IMR-90 (cell line): ENCODE measurements at regions not wholly inside any gene's neighbourhood (a gene's known extent, or its start where the extent isn't known, plus 50 kb on each side); places are given as distances from the start of the nearest gene placed in this dataset.

ENCODE experiments used
- ATAC-seq: fragments of 200-7000 bp; cut with Tn5 transposase; 2 replicates; pipeline ENCODE4 v1.9.1; 2020; ENCODE audit warnings: low read depth, mild to moderate bottlenecking, moderate library complexity
- BruUV-seq: library from RNA; stranded (reverse); fragments of 400-500 nt; replicated peaks from 2 replicates; lab custom pipeline; 2021; lab: Mats Ljungman, UMichigan
- CTCF ChIA-PET: fragments of 300-600 bp; formaldehyde crosslinking; extraction: SDS; loops from one replicate; lab custom pipeline; 2021; ENCODE audit warnings: antibody characterized with exemption; lab: Yijun Ruan, JAX
- POLR2A ChIA-PET: fragments of 300-600 bp; sonication (Branson Sonifier 250); formaldehyde crosslinking; loops from one replicate; lab custom pipeline; 2022; ENCODE audit warnings: antibody characterized with exemption; ENCODE audit not compliant: unreplicated experiment; lab: Charles Lee
- DNase-seq: peaks from one replicate; pipeline ENCODE4 v3.0.0; 2013
- H2AFZ ChIP-seq: replicated peaks from 2 replicates; pipeline ENCODE3; 2013; ENCODE audit warnings: low read length, mild to moderate bottlenecking; ENCODE audit not compliant: poor library complexity
- H2AK5ac ChIP-seq: 2 replicates; pipeline ENCODE4 v1.6.1; 2013; ENCODE audit warnings: low read depth, low read length, inconsistent platforms
- H2AK9ac ChIP-seq: replicated peaks from 2 replicates; pipeline ENCODE3; 2013; ENCODE audit warnings: mild to moderate bottlenecking, low read depth, low read length, moderate library complexity; ENCODE audit not compliant: poor library complexity
- H2BK120ac ChIP-seq: 2 replicates; pipeline ENCODE4 v1.6.1; 2013; ENCODE audit warnings: low read depth, low read length, inconsistent platforms
- H2BK15ac ChIP-seq: 3 replicates; pipeline ENCODE4 v1.6.1; 2013; ENCODE audit warnings: low read depth, low read length, inconsistent platforms
- H2BK20ac ChIP-seq: 2 replicates; pipeline ENCODE4 v1.6.1; 2013; ENCODE audit warnings: low read depth, mild to moderate bottlenecking, inconsistent platforms, low read length, moderate library complexity
- H2BK5ac ChIP-seq: 2 replicates; pipeline ENCODE4 v1.6.1; 2013; ENCODE audit warnings: mild to moderate bottlenecking, low read depth, low read length, inconsistent platforms; ENCODE audit not compliant: poor library complexity, severe bottlenecking
- H3K14ac ChIP-seq: replicated peaks from 2 replicates; pipeline ENCODE4 v1.6.1; 2013; ENCODE audit warnings: low read depth, low read length, inconsistent platforms
- H3K18ac ChIP-seq: 2 replicates; pipeline ENCODE4 v1.6.1; 2013; ENCODE audit warnings: low read depth, low read length, control low read depth
- H3K23ac ChIP-seq: 2 replicates; pipeline ENCODE4 v1.6.1; 2013; ENCODE audit warnings: low read depth, low read length, inconsistent platforms
- H3K27ac ChIP-seq: 2 replicates; pipeline ENCODE4 v1.5.1; 2013; ENCODE audit warnings: mild to moderate bottlenecking, control low read depth, low read length; ENCODE audit not compliant: insufficient read depth
- H3K27me3 ChIP-seq: 2 replicates; pipeline ENCODE4 v1.6.1; 2013; ENCODE audit warnings: low read length; ENCODE audit not compliant: control insufficient read depth, insufficient read depth
- H3K36me3 ChIP-seq: 2 replicates; pipeline ENCODE4 v1.6.1; 2013; ENCODE audit warnings: low read length, mixed read lengths; ENCODE audit not compliant: control insufficient read depth, insufficient read depth
- H3K4ac ChIP-seq: 2 replicates; pipeline ENCODE4 v1.6.1; 2013; ENCODE audit warnings: low read depth, low read length, inconsistent platforms
- H3K4me1 ChIP-seq: 2 replicates; pipeline ENCODE4 v1.6.1; 2013; ENCODE audit warnings: low read length, mixed read lengths; ENCODE audit not compliant: control insufficient read depth, insufficient read depth
- H3K4me2 ChIP-seq: 2 replicates; pipeline ENCODE4 v1.6.1; 2013; ENCODE audit warnings: low read depth, mild to moderate bottlenecking, control low read depth, low read length, moderate library complexity
- H3K4me3 ChIP-seq: 2 replicates; pipeline ENCODE4 v1.5.1; 2013; ENCODE audit warnings: low read depth, mild to moderate bottlenecking, control low read depth, low read length, moderate library complexity; ENCODE audit not compliant: insufficient read depth
- H3K56ac ChIP-seq: 2 replicates; pipeline ENCODE4 v1.6.1; 2013; ENCODE audit warnings: low read length, inconsistent platforms; ENCODE audit not compliant: insufficient read depth; ENCODE audit errors: extremely low read depth
- H3K79me1 ChIP-seq, 2 experiments: 2 replicates each; pipeline ENCODE4 v1.6.1; 2013; ENCODE audit warnings: low read length in 2 of 2, inconsistent platforms in 1 of 2, low read depth in 1 of 2
- H3K9ac ChIP-seq: 2 replicates; pipeline ENCODE4 v1.6.1; 2013; ENCODE audit warnings: low read depth, low read length, control low read depth
- H3K9me1 ChIP-seq: 2 replicates; pipeline ENCODE4 v1.6.1; 2013; ENCODE audit warnings: low read length, inconsistent platforms; ENCODE audit not compliant: insufficient read depth
- H3K9me3 ChIP-seq: 2 replicates; pipeline ENCODE4 v1.6.1; 2013; ENCODE audit warnings: low read length; ENCODE audit not compliant: control insufficient read depth, insufficient read depth
- H4K20me1 ChIP-seq: 2 replicates; pipeline ENCODE4 v1.6.1; 2013; ENCODE audit warnings: low read length, inconsistent platforms; ENCODE audit not compliant: insufficient read depth
- H4K5ac ChIP-seq: 2 replicates; pipeline ENCODE4 v1.6.1; 2013; ENCODE audit warnings: mild to moderate bottlenecking, low read depth, low read length, control low read depth
- H4K8ac ChIP-seq, 2 experiments: 2 replicates each; pipeline ENCODE4 v1.6.1; 2013; ENCODE audit warnings: low read depth in 2 of 2, low read length in 2 of 2, control low read depth in 1 of 2, inconsistent platforms in 1 of 2
- H4K91ac ChIP-seq: 2 replicates; pipeline ENCODE4 v1.6.1; 2013; ENCODE audit warnings: low read depth, low read length, inconsistent platforms; ENCODE audit not compliant: insufficient read depth
- BHLHE40 ChIP-seq: fragments of 150-350 bp; IDR thresholded peaks from 2 replicates; pipeline ENCODE4 v1.6.1; 2016; ENCODE audit warnings: mild to moderate bottlenecking, low read depth, low read length
- CEBPB ChIP-seq: IDR thresholded peaks from 2 replicates; pipeline ENCODE4 v1.6.1; 2012; ENCODE audit warnings: low read depth, low read length, improper control_type of control experiment
- CHD1 ChIP-seq: IDR thresholded peaks from 2 replicates; pipeline ENCODE4 v1.6.1; 2012; ENCODE audit warnings: low read depth, low read length, improper control_type of control experiment
- CTCF ChIP-seq: conservative IDR thresholded peaks from 2 replicates; pipeline ENCODE4 v1.5.1; 2012; ENCODE audit warnings: mild to moderate bottlenecking, low read depth, low read length, improper control_type of control experiment
- ELK1 ChIP-seq: fragments of 150-350 bp; IDR thresholded peaks from 2 replicates; pipeline ENCODE4 v1.6.1; 2016; ENCODE audit warnings: low read depth, mild to moderate bottlenecking, low read length, moderate library complexity, borderline replicate concordance
- FOS ChIP-seq: fragments of 150-350 bp; IDR thresholded peaks from 2 replicates; pipeline ENCODE4 v1.6.1; 2016; ENCODE audit warnings: low read depth, low read length
- MAFK ChIP-seq: IDR thresholded peaks from 2 replicates; pipeline ENCODE4 v1.6.1; 2012; ENCODE audit warnings: low read depth, low read length, improper control_type of control experiment
- MAZ ChIP-seq: IDR thresholded peaks from 2 replicates; pipeline ENCODE4 v1.6.1; 2012; ENCODE audit warnings: low read depth, mild to moderate bottlenecking, low read length, improper control_type of control experiment, moderate library complexity, borderline replicate concordance
- MXI1 ChIP-seq: IDR thresholded peaks from 2 replicates; pipeline ENCODE4 v1.6.1; 2012; ENCODE audit warnings: low read depth, mild to moderate bottlenecking, low read length, moderate library complexity, borderline replicate concordance
- NFE2L2 ChIP-seq: fragments of 150-350 bp; IDR thresholded peaks from 2 replicates; pipeline ENCODE4 v1.6.1; 2016; ENCODE audit warnings: low read depth, mild to moderate bottlenecking, low read length
- RAD21 ChIP-seq: IDR thresholded peaks from 2 replicates; pipeline ENCODE4 v1.6.1; 2012; ENCODE audit warnings: low read length, improper control_type of control experiment
- RCOR1 ChIP-seq: IDR thresholded peaks from 2 replicates; pipeline ENCODE4 v1.6.1; 2012; ENCODE audit warnings: mild to moderate bottlenecking, low read length, improper control_type of control experiment; ENCODE audit not compliant: insufficient replicate concordance
- RFX5 ChIP-seq: IDR thresholded peaks from 2 replicates; pipeline ENCODE4 v1.8.0; 2012; ENCODE audit warnings: low read depth, mild to moderate bottlenecking, low read length, moderate library complexity
- SMC3 ChIP-seq: fragments of 150-350 bp; IDR thresholded peaks from 2 replicates; pipeline ENCODE4 v1.6.1; 2016; ENCODE audit warnings: low read depth, mild to moderate bottlenecking, antibody characterized with exemption, low read length, moderate library complexity
- USF2 ChIP-seq: fragments of 150-350 bp; IDR thresholded peaks from 2 replicates; pipeline ENCODE4 v1.6.1; 2017; ENCODE audit warnings: mild to moderate bottlenecking, antibody characterized with exemption, low read length, low read depth
- WGBS, 2 experiments: methylation state at CpG; one replicate each; pipeline versions ENCODE4 v1.1.5 to v1.1.7; 2013; ENCODE audit warnings: missing lambda C conversion rate in 2 of 2; ENCODE audit not compliant: insufficient read length in 1 of 2; ENCODE audit errors: extremely low coverage in 2 of 2; 5-methylcytosine and 5-hydroxymethylcytosine counted together
- dilution Hi-C: fragments of 300-500 bp; cut with HindIII; formaldehyde crosslinking; loops from one replicate; pipeline ENCODE4 v1.14.3; 2018; ENCODE audit warnings: low sequenced_read_pairs; ENCODE audit not compliant: unreplicated experiment
- in situ Hi-C: fragments of 300-500 bp; cut with MboI; formaldehyde crosslinking; loops from 3 replicates; pipeline ENCODE4 v1.14.3; 2019; ENCODE audit warnings: low sequenced_read_pairs, inconsistent platforms, mixed read lengths
- intact Hi-C: fragments of 100-400 bp; cut with micrococcal nuclease; formaldehyde crosslinking; loops from 2 replicates; pipeline ENCODE4 v1.10.0; 2022

- ATAC-seq (no peak), DNase-seq (no peak)
- no TSS peak for BruUV-seq
- H2BK120ac ChIP-seq, result no peak overlapping the region
- H2BK20ac ChIP-seq, result no peak overlapping the region
- H3K9me3 ChIP-seq, result no peaks in the 10 kb centered on the region
- H3K4ac ChIP-seq, result no peak overlapping the region
- H3K56ac ChIP-seq, result no peak overlapping the region
- no peak overlapping the region for H4K5ac ChIP-seq
- dilution Hi-C loops (no loop called here), in situ Hi-C loops (no loop called here), intact Hi-C loops (no loop called here)
- no peak overlapping the region for H2AK9ac ChIP-seq
- no peak overlapping the region for H3K14ac ChIP-seq
- H3K4me3 ChIP-seq, result no peak overlapping the region
- no peak overlapping the region for H3K23ac ChIP-seq
- no peaks in the 10 kb centered on the region for H3K9me1 ChIP-seq
- no peak overlapping the region for H3K18ac ChIP-seq
- H3K9ac ChIP-seq, result no peak overlapping the region
- H3K27me3 ChIP-seq, result no peaks in the 10 kb centered on the region
- H4K91ac ChIP-seq, result no peak overlapping the region
- H3K79me1 ChIP-seq, result no peaks in the 10 kb centered on the region
- no peak overlapping the region for H3K27ac ChIP-seq
- CTCF ChIA-PET, result no interaction called here
- no peak overlapping the region for H2BK5ac ChIP-seq
- H3K36me3 ChIP-seq, result no peaks in the 10 kb centered on the region
- no peak overlapping the region for H2AFZ ChIP-seq
- no peak overlapping the region for H2BK15ac ChIP-seq
- no CpG with 5 or more reads among the region's 2 CpGs for WGBS, 2 experiments
- H3K4me1 ChIP-seq, result no peaks in the 10 kb centered on the region
- no peak overlapping the region for H2AK5ac ChIP-seq
- POLR2A ChIA-PET, result no interaction called here
- H4K8ac ChIP-seq, result no peak overlapping the region
- no peak overlapping the region for H3K4me2 ChIP-seq
- H4K20me1 ChIP-seq, result no peaks in the 10 kb centered on the region
- no peak for TF ChIP-seq RFX5
- no peak for TF ChIP-seq BHLHE40
- TF ChIP-seq CHD1, result no peak
- TF ChIP-seq MAZ, result no peak
- TF ChIP-seq FOS, result no peak
- TF ChIP-seq MAFK, result no peak
- TF ChIP-seq RAD21, result no peak
- TF ChIP-seq USF2, result no peak
- no peak for TF ChIP-seq RCOR1
- no peak for TF ChIP-seq ELK1
- TF ChIP-seq MXI1, result no peak
- TF ChIP-seq CEBPB, result no peak
- no peak for TF ChIP-seq CTCF
- no peak for TF ChIP-seq NFE2L2
- no peak for TF ChIP-seq SMC3
Measured at GRCh38 chr5:66363097-66363496, 219.0 kb downstream of the SREK1 start.
